IMR-90 (cell line): ENCODE measurements at regions not wholly inside any gene's neighbourhood (a gene's known extent, or its start where the extent isn't known, plus 50 kb on each side); places are given as distances from the start of the nearest gene placed in this dataset.
"Not testable (repeated sequence)": the region's sequence is repeated elsewhere in the genome, so short reads cannot be mapped to it uniquely, and the experiment has no call there.

ENCODE experiments used
- ATAC-seq: fragments of 200-7000 bp; cut with Tn5 transposase; 2 replicates; pipeline ENCODE4 v1.9.1; 2020; ENCODE audit warnings: low read depth, mild to moderate bottlenecking, moderate library complexity
- BruUV-seq: library from RNA; stranded (reverse); fragments of 400-500 nt; replicated peaks from 2 replicates; lab custom pipeline; 2021; lab: Mats Ljungman, UMichigan
- CTCF ChIA-PET: fragments of 300-600 bp; formaldehyde crosslinking; extraction: SDS; loops from one replicate; lab custom pipeline; 2021; ENCODE audit warnings: antibody characterized with exemption; lab: Yijun Ruan, JAX
- POLR2A ChIA-PET: fragments of 300-600 bp; sonication (Branson Sonifier 250); formaldehyde crosslinking; loops from one replicate; lab custom pipeline; 2022; ENCODE audit warnings: antibody characterized with exemption; ENCODE audit not compliant: unreplicated experiment; lab: Charles Lee
- DNase-seq: peaks from one replicate; pipeline ENCODE4 v3.0.0; 2013
- H2AFZ ChIP-seq: replicated peaks from 2 replicates; pipeline ENCODE3; 2013; ENCODE audit warnings: low read length, mild to moderate bottlenecking; ENCODE audit not compliant: poor library complexity
- H2AK5ac ChIP-seq: 2 replicates; pipeline ENCODE4 v1.6.1; 2013; ENCODE audit warnings: low read depth, low read length, inconsistent platforms
- H2AK9ac ChIP-seq: replicated peaks from 2 replicates; pipeline ENCODE3; 2013; ENCODE audit warnings: mild to moderate bottlenecking, low read depth, low read length, moderate library complexity; ENCODE audit not compliant: poor library complexity
- H2BK120ac ChIP-seq: 2 replicates; pipeline ENCODE4 v1.6.1; 2013; ENCODE audit warnings: low read depth, low read length, inconsistent platforms
- H2BK15ac ChIP-seq: 3 replicates; pipeline ENCODE4 v1.6.1; 2013; ENCODE audit warnings: low read depth, low read length, inconsistent platforms
- H2BK20ac ChIP-seq: 2 replicates; pipeline ENCODE4 v1.6.1; 2013; ENCODE audit warnings: low read depth, mild to moderate bottlenecking, inconsistent platforms, low read length, moderate library complexity
- H2BK5ac ChIP-seq: 2 replicates; pipeline ENCODE4 v1.6.1; 2013; ENCODE audit warnings: mild to moderate bottlenecking, low read depth, low read length, inconsistent platforms; ENCODE audit not compliant: poor library complexity, severe bottlenecking
- H3K14ac ChIP-seq: replicated peaks from 2 replicates; pipeline ENCODE4 v1.6.1; 2013; ENCODE audit warnings: low read depth, low read length, inconsistent platforms
- H3K18ac ChIP-seq: 2 replicates; pipeline ENCODE4 v1.6.1; 2013; ENCODE audit warnings: low read depth, low read length, control low read depth
- H3K23ac ChIP-seq: 2 replicates; pipeline ENCODE4 v1.6.1; 2013; ENCODE audit warnings: low read depth, low read length, inconsistent platforms
- H3K27ac ChIP-seq: 2 replicates; pipeline ENCODE4 v1.5.1; 2013; ENCODE audit warnings: mild to moderate bottlenecking, control low read depth, low read length; ENCODE audit not compliant: insufficient read depth
- H3K27me3 ChIP-seq: 2 replicates; pipeline ENCODE4 v1.6.1; 2013; ENCODE audit warnings: low read length; ENCODE audit not compliant: control insufficient read depth, insufficient read depth
- H3K36me3 ChIP-seq: 2 replicates; pipeline ENCODE4 v1.6.1; 2013; ENCODE audit warnings: low read length, mixed read lengths; ENCODE audit not compliant: control insufficient read depth, insufficient read depth
- H3K4ac ChIP-seq: 2 replicates; pipeline ENCODE4 v1.6.1; 2013; ENCODE audit warnings: low read depth, low read length, inconsistent platforms
- H3K4me1 ChIP-seq: 2 replicates; pipeline ENCODE4 v1.6.1; 2013; ENCODE audit warnings: low read length, mixed read lengths; ENCODE audit not compliant: control insufficient read depth, insufficient read depth
- H3K4me2 ChIP-seq: 2 replicates; pipeline ENCODE4 v1.6.1; 2013; ENCODE audit warnings: low read depth, mild to moderate bottlenecking, control low read depth, low read length, moderate library complexity
- H3K4me3 ChIP-seq: 2 replicates; pipeline ENCODE4 v1.5.1; 2013; ENCODE audit warnings: low read depth, mild to moderate bottlenecking, control low read depth, low read length, moderate library complexity; ENCODE audit not compliant: insufficient read depth
- H3K56ac ChIP-seq: 2 replicates; pipeline ENCODE4 v1.6.1; 2013; ENCODE audit warnings: low read length, inconsistent platforms; ENCODE audit not compliant: insufficient read depth; ENCODE audit errors: extremely low read depth
- H3K79me1 ChIP-seq, 2 experiments: 2 replicates each; pipeline ENCODE4 v1.6.1; 2013; ENCODE audit warnings: low read length in 2 of 2, inconsistent platforms in 1 of 2, low read depth in 1 of 2
- H3K9ac ChIP-seq: 2 replicates; pipeline ENCODE4 v1.6.1; 2013; ENCODE audit warnings: low read depth, low read length, control low read depth
- H3K9me1 ChIP-seq: 2 replicates; pipeline ENCODE4 v1.6.1; 2013; ENCODE audit warnings: low read length, inconsistent platforms; ENCODE audit not compliant: insufficient read depth
- H3K9me3 ChIP-seq: 2 replicates; pipeline ENCODE4 v1.6.1; 2013; ENCODE audit warnings: low read length; ENCODE audit not compliant: control insufficient read depth, insufficient read depth
- H4K20me1 ChIP-seq: 2 replicates; pipeline ENCODE4 v1.6.1; 2013; ENCODE audit warnings: low read length, inconsistent platforms; ENCODE audit not compliant: insufficient read depth
- H4K5ac ChIP-seq: 2 replicates; pipeline ENCODE4 v1.6.1; 2013; ENCODE audit warnings: mild to moderate bottlenecking, low read depth, low read length, control low read depth
- H4K8ac ChIP-seq, 2 experiments: 2 replicates each; pipeline ENCODE4 v1.6.1; 2013; ENCODE audit warnings: low read depth in 2 of 2, low read length in 2 of 2, control low read depth in 1 of 2, inconsistent platforms in 1 of 2
- H4K91ac ChIP-seq: 2 replicates; pipeline ENCODE4 v1.6.1; 2013; ENCODE audit warnings: low read depth, low read length, inconsistent platforms; ENCODE audit not compliant: insufficient read depth
- WGBS, 2 experiments: methylation state at CpG; one replicate each; pipeline versions ENCODE4 v1.1.5 to v1.1.7; 2013; ENCODE audit warnings: missing lambda C conversion rate in 2 of 2; ENCODE audit not compliant: insufficient read length in 1 of 2; ENCODE audit errors: extremely low coverage in 2 of 2; 5-methylcytosine and 5-hydroxymethylcytosine counted together
- dilution Hi-C: fragments of 300-500 bp; cut with HindIII; formaldehyde crosslinking; loops from one replicate; pipeline ENCODE4 v1.14.3; 2018; ENCODE audit warnings: low sequenced_read_pairs; ENCODE audit not compliant: unreplicated experiment
- in situ Hi-C: fragments of 300-500 bp; cut with MboI; formaldehyde crosslinking; loops from 3 replicates; pipeline ENCODE4 v1.14.3; 2019; ENCODE audit warnings: low sequenced_read_pairs, inconsistent platforms, mixed read lengths
- intact Hi-C: fragments of 100-400 bp; cut with micrococcal nuclease; formaldehyde crosslinking; loops from 2 replicates; pipeline ENCODE4 v1.10.0; 2022

DNA sequence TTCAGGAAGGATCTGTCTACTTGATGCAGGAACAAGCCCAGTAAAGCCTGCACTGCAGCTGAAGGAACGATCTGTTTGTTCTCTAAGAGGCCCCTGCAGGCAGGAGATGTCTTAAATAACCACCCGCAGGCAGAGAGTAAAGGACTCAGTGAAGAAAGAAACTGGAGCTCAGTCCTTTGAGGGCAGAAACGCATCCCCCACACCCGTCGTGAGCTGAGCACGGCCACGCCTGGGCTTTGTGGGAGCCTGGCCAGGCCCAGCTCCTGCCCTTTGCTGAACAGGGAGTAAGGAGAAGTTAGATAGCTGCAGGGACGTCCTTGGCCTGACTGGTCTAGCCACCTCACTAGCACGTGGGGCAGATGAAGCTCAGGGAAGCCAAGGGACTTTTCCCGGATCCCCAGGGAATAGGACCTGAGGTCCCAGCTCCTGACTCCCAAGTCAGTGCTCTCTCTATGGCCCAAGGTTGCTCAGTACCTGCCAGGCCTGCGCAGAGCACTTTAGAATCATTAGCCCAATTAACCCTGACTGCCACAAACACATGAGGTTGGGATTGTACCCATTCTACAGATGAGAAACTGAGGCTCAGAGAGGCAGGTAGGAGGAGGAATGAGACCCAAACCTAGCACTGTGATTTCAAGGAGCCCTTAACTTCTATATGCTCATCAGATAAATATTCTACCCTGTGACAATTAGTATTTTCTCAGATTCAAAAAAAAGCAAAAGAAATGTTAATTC is 194.2 kb upstream of the SULF2 start:
- H2BK15ac ChIP-seq, POLR2A ChIA-PET, H3K9me1 ChIP-seq, H3K14ac ChIP-seq, BruUV-seq, H2BK20ac ChIP-seq, H2AK5ac ChIP-seq, intact Hi-C loops, H3K27me3 ChIP-seq, CTCF ChIA-PET, H3K9ac ChIP-seq, dilution Hi-C loops, H3K4me3 ChIP-seq, H3K27ac ChIP-seq, H4K8ac ChIP-seq, ATAC-seq, H3K4ac ChIP-seq, H3K56ac ChIP-seq, H3K9me3 ChIP-seq, H3K4me2 ChIP-seq, H2AK9ac ChIP-seq, H4K91ac ChIP-seq, H2BK5ac ChIP-seq, H3K18ac ChIP-seq, H3K79me1 ChIP-seq, H2BK120ac ChIP-seq, H4K20me1 ChIP-seq, DNase-seq, in situ Hi-C loops, H2AFZ ChIP-seq, H3K4me1 ChIP-seq, H3K36me3 ChIP-seq, H3K23ac ChIP-seq, H4K5ac ChIP-seq: not testable (repeated sequence)
- 0% methylated on average over 1 of the region's 11 CpGs; no CpG with 5 or more reads in 1 of the 2 experiments for WGBS, 2 experiments

DNA sequence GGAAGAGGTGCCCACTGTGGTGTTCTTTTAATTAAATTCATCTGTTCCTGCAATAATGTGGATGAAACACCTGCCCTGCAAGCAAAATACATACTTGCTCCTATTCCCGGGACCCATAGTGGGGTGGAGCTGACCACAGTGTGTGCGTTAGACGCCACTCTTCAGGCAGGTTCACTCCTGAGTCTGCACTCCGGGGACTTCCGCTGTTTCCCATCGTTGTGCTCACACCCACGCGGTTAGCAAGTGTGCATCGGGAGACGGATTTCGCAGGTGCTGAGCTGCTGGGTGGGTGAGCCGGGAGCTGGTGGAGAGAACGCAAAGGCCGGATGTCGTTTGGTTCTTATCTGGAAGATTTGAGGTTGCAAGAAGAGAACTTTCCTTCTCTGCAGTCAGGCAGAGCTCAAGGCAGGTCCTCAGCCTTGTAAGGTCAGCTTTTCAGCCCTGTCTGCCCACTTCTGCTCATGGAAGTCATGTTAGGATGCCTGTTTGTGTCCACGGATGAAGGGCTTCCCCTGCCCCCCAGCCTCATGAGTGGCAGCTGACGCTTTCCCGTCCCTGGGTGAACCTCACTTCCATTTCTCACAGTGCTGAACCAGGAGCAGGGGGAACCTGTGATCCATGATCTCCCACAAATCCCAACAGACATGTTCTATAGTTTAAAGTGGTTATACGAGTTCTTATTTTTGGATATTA is 193.3 kb upstream of the SULF2 start:
- H3K9ac ChIP-seq, H3K4me2 ChIP-seq, in situ Hi-C loops, BruUV-seq, H2BK15ac ChIP-seq, H4K20me1 ChIP-seq, H2BK120ac ChIP-seq, H3K9me3 ChIP-seq, H3K4me3 ChIP-seq, H3K56ac ChIP-seq, H3K23ac ChIP-seq, H3K18ac ChIP-seq, dilution Hi-C loops, H4K5ac ChIP-seq, H2AFZ ChIP-seq, H3K14ac ChIP-seq, ATAC-seq, H3K9me1 ChIP-seq, CTCF ChIA-PET, H3K27ac ChIP-seq, POLR2A ChIA-PET, intact Hi-C loops, H3K4ac ChIP-seq, H3K79me1 ChIP-seq, H3K27me3 ChIP-seq, H2BK5ac ChIP-seq, H2AK5ac ChIP-seq, H2AK9ac ChIP-seq, H4K91ac ChIP-seq, H2BK20ac ChIP-seq, H3K4me1 ChIP-seq, DNase-seq, H3K36me3 ChIP-seq, H4K8ac ChIP-seq: not testable (repeated sequence)
- WGBS, 2 experiments, result no CpG with 5 or more reads among the region's 19 CpGs
